Brain microvascular endothelial cell (primary cell): ENCODE measurements at regions not wholly inside any gene's neighbourhood (a gene's known extent, or its start where the extent isn't known, plus 50 kb on each side); places are given as distances from the start of the nearest gene placed in this dataset.

Experiments
- DNase-seq: peaks from one replicate; pipeline ENCODE4 v3.0.0-alpha.2; 2020
- H3K27ac ChIP-seq: fragments of 250-450 bp; sonication (Bioruptor Pico); 2 replicates; pipeline ENCODE4 v1.5.1; 2020; ENCODE audit warnings: mild to moderate bottlenecking, moderate library complexity
- H3K27me3 ChIP-seq: fragments of 250-450 bp; sonication (Bioruptor Pico); replicated peaks from 2 replicates; pipeline ENCODE4 v1.5.1; 2020; ENCODE audit warnings: mild to moderate bottlenecking
- H3K36me3 ChIP-seq: fragments of 250-450 bp; sonication (Bioruptor Pico); replicated peaks from 2 replicates; pipeline ENCODE4 v1.5.1; 2020; ENCODE audit warnings: mild to moderate bottlenecking
- H3K4me3 ChIP-seq: 2 replicates; pipeline ENCODE4 v1.5.1; 2011; ENCODE audit warnings: low read depth, mild to moderate bottlenecking, control low read depth, low read length, moderate library complexity
- CTCF ChIP-seq: IDR thresholded peaks from 2 replicates; pipeline ENCODE4 v1.5.1; 2011; ENCODE audit warnings: low read depth, mild to moderate bottlenecking, moderate library complexity, low read length, control low read depth, inconsistent platforms; ENCODE audit errors: missing control alignments
- in situ Hi-C: cut with HindIII; loops from 2 replicates; pipeline ENCODE4 v1.10.0; 2017; ENCODE audit warnings: low sequenced_read_pairs, low pct_ligation_motif_present

- Histone ChIP-seq H3K27ac (no peak overlapping the region), H3K36me3 (no peaks in the 10 kb centered on the region), H3K4me3 (no peak overlapping the region), H3K27me3 (no peaks in the 10 kb centered on the region)
- TF ChIP-seq CTCF: no peak
- in situ Hi-C loops: no loop called here
- no peak for DNase-seq
Observed at GRCh38 chr9:82590845-82591244, 472.1 kb downstream of the RASEF start.

DNA sequence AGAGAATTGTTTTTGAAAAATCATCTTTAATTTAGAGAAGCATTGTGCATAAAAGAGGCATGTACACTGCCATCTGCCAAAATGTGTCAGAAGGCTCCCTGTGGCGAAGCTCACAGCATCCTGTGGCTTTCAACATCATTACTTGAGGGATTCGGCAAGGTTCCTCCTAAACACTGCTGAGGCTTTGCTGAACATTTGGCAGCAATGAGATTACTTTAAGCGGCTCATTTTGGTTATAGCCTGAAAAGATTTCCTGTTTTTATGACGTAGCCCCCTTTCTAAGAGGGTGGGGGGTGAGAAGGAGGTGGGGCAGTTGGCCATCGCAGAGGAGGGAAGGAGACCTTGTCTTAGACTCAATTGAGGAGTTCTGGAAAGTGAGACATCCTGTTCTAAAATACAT lies 469.4 kb downstream of the RASEF start:
- no peaks in the 10 kb centered on the region for H3K27me3 ChIP-seq
- H3K27ac ChIP-seq: no peak overlapping the region
- no peak for DNase-seq
- in situ Hi-C loops: no loop called here
- TF ChIP-seq CTCF: no peak
- H3K36me3 ChIP-seq: no peaks in the 10 kb centered on the region
- no peak overlapping the region for H3K4me3 ChIP-seq

DNA sequence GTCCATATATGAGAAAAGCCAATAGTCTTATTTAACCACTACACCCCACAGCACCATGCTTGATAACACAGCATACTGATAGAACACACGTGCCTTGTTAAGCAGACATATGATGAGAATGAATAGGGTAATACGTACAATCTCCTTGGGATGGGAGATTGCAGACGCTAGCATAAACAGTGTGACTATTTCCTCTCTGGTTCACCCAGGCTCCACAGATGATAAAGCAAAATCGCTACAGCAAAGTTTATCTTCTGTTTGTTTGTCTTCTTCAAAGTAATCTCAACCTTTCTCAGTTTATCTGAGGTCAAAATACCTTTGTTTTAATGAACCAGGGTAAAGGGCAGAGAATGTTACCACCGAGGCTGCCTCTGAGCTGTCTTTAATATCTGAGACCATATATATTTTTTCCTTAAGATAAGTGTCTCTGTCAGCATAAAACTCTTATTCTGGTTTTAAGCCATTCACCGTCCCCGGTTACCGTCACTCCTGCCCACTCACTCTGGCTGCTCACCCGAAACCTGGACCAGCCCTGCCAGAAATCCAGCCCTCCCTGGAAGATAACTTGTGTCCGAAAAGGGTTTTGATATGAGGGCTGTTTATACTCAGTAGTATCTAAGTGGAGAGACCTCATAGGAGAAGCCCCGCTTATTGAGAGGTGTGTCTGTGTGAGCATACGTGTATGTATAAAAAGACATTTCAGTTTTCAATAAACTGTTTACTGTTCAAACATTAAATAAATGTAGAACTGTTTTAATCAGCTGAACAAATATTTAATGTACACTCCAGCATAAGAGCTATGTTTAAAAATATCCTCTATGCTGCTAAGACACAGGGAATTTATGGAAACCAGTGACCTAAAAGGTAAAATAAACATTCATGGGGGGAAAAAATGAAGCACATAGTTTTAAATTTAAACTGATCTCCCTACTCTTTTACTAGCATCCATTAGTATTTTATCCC lies 465.4 kb downstream of the RASEF start:
- peak; percentile 53 for DNase-seq
- Histone ChIP-seq H3K27ac (no peak overlapping the region), H3K36me3 (no peaks in the 10 kb centered on the region), H3K27me3 (no peaks in the 10 kb centered on the region), H3K4me3 (no peak overlapping the region)
- in situ Hi-C loops: no loop called here
- no peak for TF ChIP-seq CTCF

DNA sequence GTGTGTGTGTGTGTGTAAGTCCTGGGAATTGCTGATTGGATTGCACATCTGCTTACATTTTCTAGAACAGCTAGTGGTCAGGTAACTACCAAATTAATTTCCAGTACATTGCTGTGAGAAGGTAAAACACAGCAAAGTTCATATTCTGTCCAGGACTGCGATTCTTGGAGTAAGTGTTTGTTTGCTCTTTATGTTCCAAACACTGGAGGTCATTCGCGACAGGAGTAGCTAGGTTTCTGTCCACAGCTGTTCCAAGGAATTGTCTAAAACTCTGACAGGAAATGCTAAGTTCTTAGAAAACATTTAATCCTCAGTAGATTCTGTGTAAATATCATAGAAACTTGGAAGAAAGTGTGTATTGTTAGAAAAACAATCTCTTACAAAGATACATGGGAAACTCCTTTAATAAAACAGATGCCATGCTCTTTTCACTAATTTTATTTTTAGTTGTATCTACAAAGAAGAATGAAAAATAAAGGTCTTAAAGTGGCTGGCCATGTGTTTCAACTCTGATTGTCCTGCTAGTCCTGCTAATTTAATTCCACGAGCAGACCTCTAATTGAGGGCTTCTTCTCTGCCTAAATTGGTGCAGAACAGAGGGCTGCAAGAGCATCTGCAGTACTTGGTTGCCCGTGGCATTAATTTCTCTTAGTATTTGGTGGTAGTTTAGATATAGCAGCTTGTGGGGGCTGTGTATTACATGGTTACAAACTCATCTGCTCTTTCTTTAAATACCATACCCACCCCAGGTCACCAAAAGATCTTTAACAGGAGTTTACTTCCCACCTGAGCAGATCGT lies 464.5 kb downstream of the RASEF start:
- TF ChIP-seq CTCF: no peak
- in situ Hi-C loops: no loop called here
- DNase-seq: no peak

GRCh38 chr9:82599336-82599949 lies 463.5 kb downstream of the RASEF start:
- no peak overlapping the region for H3K4me3 ChIP-seq
- TF ChIP-seq CTCF: no peak
- no peaks in the 10 kb centered on the region for H3K36me3 ChIP-seq
- no peak overlapping the region for H3K27ac ChIP-seq
- H3K27me3 ChIP-seq: no peaks in the 10 kb centered on the region
- in situ Hi-C loops: no loop called here
- no peak for DNase-seq

More for the DNA sequence above, 464.5 kb downstream of the RASEF start:
- no peak overlapping the region for H3K27ac ChIP-seq
- H3K4me3 ChIP-seq: no peak overlapping the region
- no peaks in the 10 kb centered on the region for H3K36me3 ChIP-seq
- no peaks in the 10 kb centered on the region for H3K27me3 ChIP-seq
